Muscle of back (tissue), 3 donors: ENCODE measurements at regions not wholly inside any gene's neighbourhood (a gene's known extent, or its start where the extent isn't known, plus 50 kb on each side); places are given as distances from the start of the nearest gene placed in this dataset.
"Not testable (repeated sequence)": the region's sequence is repeated elsewhere in the genome, so short reads cannot be mapped to it uniquely, and the experiment has no call there.

Experiments used
- DNase-seq, 3 donors: peaks; one replicate each; pipeline versions ENCODE4 v3.0.0 to v3.0.0-alpha.2; 2013

DNA sequence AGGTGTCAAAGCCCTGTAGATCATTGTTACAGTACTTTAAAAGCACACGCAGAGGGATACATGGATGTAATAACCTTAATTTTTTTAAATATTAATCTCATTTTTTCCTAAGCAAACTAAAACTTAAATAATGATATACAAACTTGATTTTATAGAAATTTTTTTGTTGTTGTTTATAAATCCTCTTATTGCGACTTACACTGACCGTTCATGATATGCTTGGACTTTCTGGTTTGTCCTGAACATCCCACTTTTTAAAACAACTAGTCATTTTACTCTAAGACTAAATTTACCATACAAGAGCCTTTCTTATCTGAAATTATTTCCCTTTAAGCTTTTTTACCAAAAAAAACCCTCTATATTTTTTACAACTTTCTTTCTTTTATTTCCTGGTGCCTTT is 2106.0 kb downstream of the PCDH7 start:
- no peak for DNase-seq

DNA sequence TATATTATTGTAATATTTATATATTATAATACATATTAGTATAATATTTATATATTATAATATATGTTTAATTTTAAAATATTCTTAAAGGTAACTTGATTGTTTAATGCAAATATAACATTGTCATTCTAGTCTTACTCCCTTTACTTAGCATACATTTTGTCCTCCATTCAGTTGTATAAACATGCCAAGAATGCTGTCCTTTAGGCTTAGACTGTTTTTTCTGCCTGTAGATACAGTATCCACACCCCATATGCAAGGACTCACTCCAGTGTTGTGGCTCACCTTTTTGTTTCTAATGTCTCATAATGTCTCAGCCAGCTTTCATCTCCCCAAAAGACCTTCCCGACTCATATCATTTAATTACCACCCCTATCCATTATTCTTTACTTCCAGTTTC is 2110.0 kb downstream of the PCDH7 start:
- no peak for DNase-seq

DNA sequence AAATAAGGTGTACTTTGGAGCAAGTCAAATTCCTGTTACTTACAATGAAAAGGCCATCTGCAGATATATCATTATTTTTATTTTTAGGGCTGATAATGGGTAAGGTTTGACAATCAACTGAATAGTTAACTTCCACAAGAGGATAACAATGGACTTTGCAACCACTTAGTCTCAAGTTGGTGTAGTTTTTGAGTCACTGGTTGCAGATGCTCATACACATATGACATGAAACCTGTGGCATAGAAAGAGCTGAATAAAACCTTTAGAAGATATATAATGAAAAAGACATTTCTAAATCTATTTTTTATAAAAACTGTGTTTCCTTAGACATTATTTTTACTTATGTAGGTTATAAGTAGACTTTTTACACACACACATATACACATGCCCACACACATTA is 2110.9 kb downstream of the PCDH7 start:
- no peak for DNase-seq

DNA sequence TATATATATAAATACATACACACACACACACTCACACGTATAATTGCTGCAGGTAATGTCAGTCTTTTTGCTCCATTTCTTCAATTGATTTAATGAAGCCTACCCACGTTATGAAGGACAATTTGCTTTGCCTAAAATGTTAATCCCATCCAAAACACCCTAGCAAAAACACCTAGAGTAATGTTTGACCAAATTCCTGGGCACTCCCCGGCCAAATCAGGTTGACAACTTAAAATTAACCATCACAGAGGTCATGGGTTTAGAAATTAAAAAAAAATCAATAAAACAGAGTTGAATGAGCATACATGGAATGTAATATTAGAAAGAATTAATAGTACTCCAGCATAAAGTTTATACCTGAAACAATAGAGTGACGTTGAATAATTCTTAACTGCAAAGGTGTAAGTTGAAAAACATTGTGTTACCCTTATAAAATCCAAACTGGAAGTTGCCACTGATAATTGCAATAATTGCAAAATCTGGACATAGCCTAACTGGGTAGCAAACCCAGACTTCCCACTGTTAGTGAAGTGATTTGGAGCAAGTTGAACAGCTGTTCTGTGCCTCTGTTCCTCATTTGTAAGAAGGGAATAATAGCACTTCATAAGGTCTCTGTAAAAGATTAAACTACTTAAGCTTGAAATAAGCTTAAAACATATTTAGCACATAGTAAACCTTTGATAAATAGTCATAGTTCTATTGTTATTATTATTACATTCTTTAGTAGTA is 2120.5 kb downstream of the PCDH7 start:
- no peak for DNase-seq

GRCh38 chr4:32841217-32841616 is 2121.0 kb downstream of the PCDH7 start:
- DNase-seq: no peak

- DNase-seq: peak; percentile 7 to 47 (median 20)
Measured at GRCh38 chr4:32847461-32847860, 2127.3 kb downstream of the PCDH7 start.

DNA sequence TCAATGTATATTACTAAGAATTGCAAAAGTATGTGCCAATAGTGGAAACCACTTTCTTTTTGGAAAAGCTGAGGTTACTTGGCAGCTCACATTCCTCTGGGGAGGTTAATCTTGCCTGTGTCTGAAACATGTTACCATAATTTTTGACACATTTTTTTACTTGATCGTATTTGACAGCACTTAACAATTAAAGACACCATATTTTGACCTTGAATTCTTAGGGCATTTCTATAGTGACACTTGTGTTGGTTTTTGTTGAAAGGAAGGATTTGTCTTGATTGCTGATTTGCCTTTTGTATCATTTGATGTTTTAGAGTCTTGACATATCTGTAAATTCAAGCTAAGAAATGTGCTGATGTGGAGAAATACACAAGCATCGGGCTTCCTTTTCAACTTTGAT is 2135.5 kb downstream of the PCDH7 start:
- DNase-seq: no peak

- no peak for DNase-seq
Measured at GRCh38 chr4:32858361-32858760, 2138.2 kb downstream of the PCDH7 start.

DNA sequence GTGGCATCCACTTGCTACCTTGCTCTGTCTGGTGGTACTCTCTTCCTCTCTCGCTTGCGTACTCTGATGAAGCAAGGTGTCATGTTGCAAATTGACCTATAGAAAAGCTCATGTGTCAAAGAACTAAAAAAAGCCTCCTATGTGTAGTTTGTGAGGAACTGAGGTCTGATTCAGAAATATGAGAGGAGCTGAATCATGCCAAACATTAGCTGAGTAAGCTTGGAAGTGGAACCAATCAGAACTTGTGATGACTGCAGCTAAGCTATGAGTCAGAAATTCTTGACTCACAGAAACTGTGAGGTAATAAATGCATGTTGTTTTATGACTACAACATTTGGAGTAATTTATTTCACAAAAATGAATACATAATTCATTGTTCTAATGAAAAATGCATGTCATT is 2138.8 kb downstream of the PCDH7 start:
- DNase-seq: peak in 2 of 3 donors; percentile 1 to 66

DNA sequence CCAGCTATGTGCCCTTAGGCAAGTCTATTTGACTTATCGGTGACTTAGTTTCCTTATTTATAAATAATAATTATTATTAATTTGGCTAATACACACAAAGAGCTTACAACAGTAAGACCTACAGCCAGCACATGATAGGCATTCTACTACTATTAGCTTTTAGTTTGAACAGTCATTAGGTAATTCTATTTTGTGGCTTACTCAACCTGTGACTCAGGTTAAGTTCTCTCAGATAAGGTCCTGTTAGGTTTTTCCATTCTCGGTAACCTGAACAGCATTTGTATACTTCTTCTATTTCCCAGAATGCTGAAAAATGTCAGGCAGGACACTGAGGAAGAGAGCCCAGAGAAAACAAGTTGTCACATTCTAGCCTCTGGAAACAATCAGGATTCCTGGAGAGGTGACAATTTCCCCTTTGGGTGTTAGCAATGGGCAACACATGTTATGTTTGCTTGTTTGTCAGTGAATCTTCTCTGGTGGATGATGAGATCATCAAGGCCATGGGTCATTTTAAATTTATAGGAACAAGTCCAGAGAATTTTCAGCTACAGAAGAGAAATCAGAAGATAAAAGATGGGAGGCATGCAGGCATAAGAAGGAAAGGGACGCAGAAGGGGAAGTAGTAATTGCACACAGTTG is 2144.7 kb downstream of the PCDH7 start:
- DNase-seq: no peak

DNA sequence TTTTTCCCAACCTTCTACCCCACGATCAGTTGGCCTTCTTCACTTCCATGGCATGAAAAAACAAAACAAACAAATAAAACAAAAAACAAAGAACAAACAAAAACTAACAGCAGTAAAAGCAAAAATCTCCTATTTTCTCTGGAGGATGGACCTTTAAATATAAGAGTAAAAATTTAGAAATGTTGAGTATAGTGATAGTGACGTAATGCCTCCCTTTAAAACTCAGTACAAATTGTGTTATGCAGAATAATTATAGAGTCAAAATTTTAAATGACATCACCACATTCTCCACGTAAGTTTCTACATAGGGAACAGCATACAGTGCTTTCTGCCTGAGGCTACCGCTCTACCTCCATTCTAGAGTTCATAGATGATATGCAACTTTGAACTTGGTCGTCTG is 2156.4 kb downstream of the PCDH7 start:
- no peak for DNase-seq

GRCh38 chr4:32879913-32880312 is 2159.7 kb downstream of the PCDH7 start:
- no peak for DNase-seq

GRCh38 chr4:32884198-32884597 is 2164.0 kb downstream of the PCDH7 start:
- DNase-seq: peak in 1 of 3 donors; percentile 2

- DNase-seq: no peak
Measured at GRCh38 chr4:32890398-32890797, 2170.2 kb downstream of the PCDH7 start.

DNA sequence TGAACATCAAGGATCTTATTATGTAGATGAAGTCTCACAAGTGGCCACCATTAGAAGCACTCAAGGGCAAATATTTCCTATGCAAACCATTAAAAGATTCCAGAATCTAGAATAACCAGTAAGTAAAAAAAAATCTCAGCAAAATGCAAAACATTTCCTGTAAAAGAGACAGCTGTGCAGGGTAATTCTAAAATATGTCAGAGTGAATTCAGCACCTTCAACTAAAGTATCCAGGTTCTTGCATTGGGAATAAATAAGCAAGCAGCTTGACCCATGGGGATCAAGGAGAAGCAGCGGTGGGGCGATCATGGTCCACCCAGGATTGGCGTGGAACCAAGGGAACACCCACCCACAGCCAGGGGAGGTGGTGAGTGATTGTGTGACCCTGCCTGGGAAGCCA is 2188.9 kb downstream of the PCDH7 start:
- DNase-seq: no peak

- DNase-seq: no peak
Measured at GRCh38 chr4:32909736-32910135, 2189.6 kb downstream of the PCDH7 start.

DNA sequence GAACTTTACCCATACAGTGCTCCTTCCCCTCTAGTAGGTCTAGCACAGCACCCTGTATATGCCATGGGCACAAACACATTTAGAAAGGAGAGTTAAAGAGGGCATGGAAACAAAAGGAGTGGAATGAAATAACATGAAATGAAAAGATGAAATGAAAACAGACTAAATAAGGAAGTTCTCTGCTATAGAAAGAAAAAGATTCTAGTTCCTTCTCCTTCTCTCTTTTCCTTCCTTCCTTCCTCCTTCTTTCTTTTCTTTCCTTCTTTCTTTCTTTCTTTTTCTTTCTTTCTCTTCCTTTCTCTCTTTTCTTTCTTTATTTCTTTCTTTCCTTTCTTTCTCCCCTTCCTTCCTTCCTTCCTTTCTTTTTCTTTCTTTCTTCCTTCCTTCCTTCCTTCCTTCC is 2197.4 kb downstream of the PCDH7 start:
- no peak for DNase-seq

GRCh38 chr4:32929796-32930699 is 2209.9 kb downstream of the PCDH7 start:
- DNase-seq: peak; percentile 13 to 75 (median 44)

DNA sequence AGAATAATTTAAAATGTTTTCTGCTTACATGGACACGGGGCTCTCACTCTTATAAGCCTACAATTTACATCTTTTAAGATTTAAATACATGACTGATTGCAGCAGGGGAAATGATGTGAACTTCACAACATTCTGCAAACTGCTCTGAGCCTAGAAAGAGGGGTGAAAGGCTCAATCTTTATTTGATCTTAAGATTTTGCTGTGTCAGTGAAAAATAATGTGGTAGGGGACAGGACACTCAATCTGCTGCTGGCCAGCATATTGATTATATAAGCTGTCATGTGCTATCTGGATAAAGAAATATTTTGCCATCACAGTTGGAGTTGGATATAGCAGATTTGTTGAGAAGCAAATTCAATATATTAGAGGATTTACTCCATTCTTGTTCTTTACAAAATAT is 2210.5 kb downstream of the PCDH7 start:
- DNase-seq: peak in 1 of 3 donors; percentile 1

DNA sequence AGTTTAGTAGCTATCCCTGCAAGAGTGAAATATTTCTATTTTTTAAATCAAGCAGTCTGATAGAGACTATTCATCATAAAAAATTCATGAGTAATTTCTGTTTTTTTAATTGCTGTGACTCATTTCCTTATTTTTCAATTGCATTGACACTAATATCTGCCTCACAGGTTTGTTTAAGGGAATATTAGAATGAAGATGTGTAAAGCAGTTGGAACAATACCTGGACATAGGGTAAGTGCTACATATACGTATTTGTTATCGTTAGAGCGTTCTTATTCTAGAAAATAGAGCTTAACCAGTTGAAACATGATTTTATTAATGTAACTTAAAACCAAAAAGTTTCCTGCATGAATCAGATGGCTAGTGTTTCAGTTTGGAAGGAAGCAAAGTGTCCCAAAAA is 2211.3 kb downstream of the PCDH7 start:
- no peak for DNase-seq

DNA sequence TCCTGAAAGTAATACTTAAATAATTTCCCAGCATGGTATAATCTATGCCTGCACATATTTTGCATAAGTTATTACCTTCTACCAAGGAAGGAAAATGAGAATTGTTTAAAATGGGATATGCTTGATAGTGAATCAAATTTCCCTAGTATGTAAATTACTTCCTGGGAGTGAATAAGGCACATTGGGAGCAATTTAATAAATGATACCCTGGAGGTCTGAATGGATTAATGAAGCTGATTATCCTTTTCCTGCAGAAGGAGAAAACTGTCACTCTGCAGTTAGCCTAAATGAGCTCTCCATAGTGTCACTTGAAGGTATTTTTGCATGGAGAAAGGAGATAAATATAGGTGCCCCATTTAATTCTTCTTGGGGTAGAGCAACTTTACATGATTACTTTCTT is 2212.0 kb downstream of the PCDH7 start:
- no peak for DNase-seq

DNA sequence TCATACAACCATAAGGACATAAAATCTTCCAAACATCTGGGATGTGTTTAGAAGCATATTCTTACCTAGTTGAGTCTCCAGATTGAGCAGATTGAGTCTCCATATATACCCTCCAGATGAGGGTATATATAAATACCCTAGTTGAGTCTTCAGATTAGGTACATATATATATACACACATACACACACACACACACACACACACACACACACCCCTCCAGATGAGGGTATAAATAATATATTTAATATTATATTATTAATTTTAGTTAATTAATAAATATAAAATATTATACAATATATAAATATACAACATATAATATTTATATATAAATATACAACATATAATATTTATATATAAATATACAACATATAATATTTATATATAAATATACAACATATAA is 2219.1 kb downstream of the PCDH7 start:
- DNase-seq: not testable (repeated sequence)

GRCh38 chr4:32950866-32951265 is 2230.7 kb downstream of the PCDH7 start:
- DNase-seq: no peak
